GM23248 (cell line): ENCODE measurements at regions not wholly inside any gene's neighbourhood (a gene's known extent, or its start where the extent isn't known, plus 50 kb on each side); places are given as distances from the start of the nearest gene placed in this dataset.

Experiments used
- EZH2 ChIP-seq: fragments of 200-600 bp; sonication (generic); IDR thresholded peaks from 2 replicates; pipeline ENCODE4 v1.6.1; 2018; ENCODE audit warnings: antibody characterized with exemption, mild to moderate bottlenecking; ENCODE audit not compliant: insufficient read depth, poor library complexity, severe bottlenecking
- EZH2phosphoT487 ChIP-seq: fragments of 200-600 bp; sonication (generic); IDR thresholded peaks from 2 replicates; pipeline ENCODE4 v1.6.1; 2018; ENCODE audit warnings: antibody characterized with exemption, moderate library complexity, mild to moderate bottlenecking, low read depth; ENCODE audit not compliant: insufficient read depth

GRCh38 chr4:187474238-187474637, 521.3 kb upstream of the ZFP42 start:
- no peak for TF ChIP-seq EZH2
- TF ChIP-seq EZH2phosphoT487, result no peak
